Gastroesophageal sphincter (tissue), 4 donors: ENCODE measurements at regions not wholly inside any gene's neighbourhood (a gene's known extent, or its start where the extent isn't known, plus 50 kb on each side); places are given as distances from the start of the nearest gene placed in this dataset.
"Not testable (repeated sequence)": the region's sequence is repeated elsewhere in the genome, so short reads cannot be mapped to it uniquely, and the experiment has no call there.

ENCODE experiments used
- ATAC-seq: fragments of 150-250 bp; one replicate; pipeline ENCODE4 v1.9.1; 2016; ENCODE audit warnings: mild to moderate bottlenecking, moderate library complexity
- H3K27ac ChIP-seq, 4 donors: fragments of 200-600 bp; sonication (generic) in 3 of 4; 1 replicate in 3 of 4; 2 replicates in 1 of 4; pipeline ENCODE4 v1.5.1; 2016 to 2019
- H3K27me3 ChIP-seq: fragments of 200-600 bp; sonication (generic); one replicate; pipeline ENCODE4 v1.5.1; 2019
- H3K36me3 ChIP-seq, 2 donors: fragments of 200-600 bp; sonication (generic); one replicate each; pipeline ENCODE4 v1.5.1; 2019; ENCODE audit warnings: control low read depth in 1 of 2
- H3K4me1 ChIP-seq, 3 donors: fragments of 200-600 bp; sonication (generic); 1 replicate in 2 of 3; 2 replicates in 1 of 3; pipeline ENCODE4 v1.5.1; 2016 to 2019; ENCODE audit warnings: control low read depth in 2 of 3
- H3K4me3 ChIP-seq, 2 donors: fragments of 200-600 bp; sonication (generic); one replicate each; pipeline ENCODE4 v1.5.1; 2019; ENCODE audit warnings: mild to moderate bottlenecking in 1 of 2, moderate library complexity in 1 of 2
- H3K9me3 ChIP-seq, 3 donors: fragments of 200-600 bp; sonication (generic); one replicate each; pipeline ENCODE4 v1.5.1; 2017 to 2019; ENCODE audit warnings: control low read depth in 2 of 3
- EP300 ChIP-seq: sonication (generic); formaldehyde crosslinking; IDR thresholded peaks from one replicate; pipeline ENCODE4 v1.6.1; 2017; ENCODE audit warnings: antibody characterized with exemption, mild to moderate bottlenecking
- POLR2A ChIP-seq, 2 donors: fragments of 450-650 bp; IDR thresholded peaks; one replicate each; pipeline ENCODE4 v1.6.1; 2017; ENCODE audit warnings: antibody characterized with exemption in 2 of 2, mild to moderate bottlenecking in 2 of 2, moderate library complexity in 1 of 2
- POLR2AphosphoS5 ChIP-seq: sonication (generic); formaldehyde crosslinking; IDR thresholded peaks from one replicate; pipeline ENCODE4 v1.6.1; 2017; ENCODE audit warnings: antibody characterized with exemption
- WGBS, 2 donors: methylation state at CpG; one replicate each; pipeline ENCODE4 v1.1.5; 2018; ENCODE audit warnings: low coverage in 1 of 2; 5-methylcytosine and 5-hydroxymethylcytosine counted together
- small RNA-seq, 4 donors: library from RNA; depleted of rRNA; stranded (forward); fragments of <200 nt; gene quantifications; one replicate each; pipeline ENCODE3, GENCODE V24; 2016
- TF ChIP-seq, protein P1 (sequence below), 4 experiments: fragments of 200-600 bp in 2 of 4; fragments of 450-650 bp in 2 of 4; sonication (generic) in 1 of 4; IDR thresholded peaks; one replicate each; pipeline ENCODE4 v1.5.1; 2017 to 2019; ENCODE audit warnings: antibody characterized with exemption in 4 of 4, mild to moderate bottlenecking in 2 of 4, moderate library complexity in 2 of 4

DNA sequence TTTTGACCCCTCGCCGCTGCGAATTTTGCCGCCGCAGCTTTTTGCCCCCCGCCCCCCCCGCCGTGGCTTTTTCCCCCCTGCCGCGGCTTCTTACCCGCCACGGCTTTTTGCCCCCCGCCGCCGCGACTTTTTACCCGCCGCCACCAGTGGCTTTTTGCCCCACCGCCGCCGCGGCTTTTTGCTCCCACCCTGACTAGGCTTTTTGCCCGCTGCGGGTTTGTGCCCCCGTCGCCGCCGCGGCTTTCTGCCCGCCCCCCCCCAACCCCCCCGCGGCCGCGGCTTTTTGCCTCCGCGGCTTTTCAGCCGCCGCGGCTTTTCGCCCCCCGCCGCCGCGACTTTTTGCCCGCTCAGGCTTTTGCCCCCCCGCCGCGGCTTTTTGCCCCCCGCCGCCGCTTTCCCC is 598.1 kb downstream of the GOLGA6L6 start:
- Histone ChIP-seq H3K4me1 (no peaks in the 10 kb centered on the region), H3K36me3 (no peaks in the 10 kb centered on the region), H3K4me3 (no peak overlapping the region), H3K27me3 (peaks cover 32% of the 10 kb centered on the region), H3K27ac (no peak overlapping the region), H3K9me3 (peaks cover 0 to 18% (median 0%) of the 10 kb centered on the region in 3 donors)
- no CpG with 5 or more reads among the region's 51 CpGs for WGBS, 2 donors
- TF ChIP-seq POLR2A (IDR thresholded peaks at IDR 0.05): no peak
- TF ChIP-seq POLR2AphosphoS5: no peak
- no peak for TF ChIP-seq EP300
- TF ChIP-seq, protein P1, sequence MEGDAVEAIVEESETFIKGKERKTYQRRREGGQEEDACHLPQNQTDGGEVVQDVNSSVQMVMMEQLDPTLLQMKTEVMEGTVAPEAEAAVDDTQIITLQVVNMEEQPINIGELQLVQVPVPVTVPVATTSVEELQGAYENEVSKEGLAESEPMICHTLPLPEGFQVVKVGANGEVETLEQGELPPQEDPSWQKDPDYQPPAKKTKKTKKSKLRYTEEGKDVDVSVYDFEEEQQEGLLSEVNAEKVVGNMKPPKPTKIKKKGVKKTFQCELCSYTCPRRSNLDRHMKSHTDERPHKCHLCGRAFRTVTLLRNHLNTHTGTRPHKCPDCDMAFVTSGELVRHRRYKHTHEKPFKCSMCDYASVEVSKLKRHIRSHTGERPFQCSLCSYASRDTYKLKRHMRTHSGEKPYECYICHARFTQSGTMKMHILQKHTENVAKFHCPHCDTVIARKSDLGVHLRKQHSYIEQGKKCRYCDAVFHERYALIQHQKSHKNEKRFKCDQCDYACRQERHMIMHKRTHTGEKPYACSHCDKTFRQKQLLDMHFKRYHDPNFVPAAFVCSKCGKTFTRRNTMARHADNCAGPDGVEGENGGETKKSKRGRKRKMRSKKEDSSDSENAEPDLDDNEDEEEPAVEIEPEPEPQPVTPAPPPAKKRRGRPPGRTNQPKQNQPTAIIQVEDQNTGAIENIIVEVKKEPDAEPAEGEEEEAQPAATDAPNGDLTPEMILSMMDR (IDR thresholded peaks at IDR 0.05): no peak
- no peak for ATAC-seq

DNA sequence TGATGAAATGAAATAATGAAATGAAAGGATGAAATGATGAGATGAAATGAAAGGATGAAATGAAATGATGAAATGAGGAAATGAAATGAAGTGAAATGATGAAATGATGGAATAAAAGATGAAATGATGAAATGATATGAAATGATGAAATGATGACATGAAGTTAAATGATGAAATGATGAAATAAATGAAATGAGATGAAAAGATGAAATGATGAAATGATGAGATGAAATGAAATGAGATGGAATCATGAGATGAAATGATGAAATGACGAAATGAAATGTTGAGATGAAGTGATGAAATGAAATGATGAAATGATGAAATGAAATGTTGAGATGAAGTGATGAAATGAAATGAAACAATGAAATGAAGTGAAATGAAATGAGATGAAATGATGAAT is 638.3 kb downstream of the GOLGA6L6 start:
- WGBS, 2 donors: 31 to 38% methylated on average over 1 of the region's 1 CpG
- not testable (repeated sequence) for H3K4me1 ChIP-seq, H3K4me3 ChIP-seq, H3K27ac ChIP-seq, H3K36me3 ChIP-seq, ATAC-seq
- Histone ChIP-seq H3K27me3 (peaks cover 14% of the 10 kb centered on the region), H3K9me3 (peaks cover 0 to 12% (median 0%) of the 10 kb centered on the region in 3 donors)

DNA sequence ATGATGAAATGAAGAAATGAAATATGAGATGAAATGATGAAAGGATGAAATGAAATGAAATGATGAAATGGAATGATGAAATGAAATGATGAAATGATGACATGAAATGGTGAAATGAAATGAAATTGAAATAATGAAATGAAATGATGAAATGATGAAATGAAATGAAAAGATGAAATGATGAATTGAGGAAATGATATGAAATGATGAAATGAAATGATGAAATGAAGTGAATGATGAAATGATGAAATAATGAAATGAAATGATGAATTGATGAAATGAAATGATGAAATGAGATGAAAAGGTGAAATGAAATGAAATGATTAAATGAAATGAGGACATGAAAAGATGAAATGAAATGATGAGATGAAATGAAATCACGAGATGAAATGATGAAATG is 639.2 kb downstream of the GOLGA6L6 start:
- H3K36me3 ChIP-seq, ATAC-seq: not testable (repeated sequence)
- WGBS, 2 donors: 54 to 64% methylated on average over 1 of the region's 1 CpG

DNA sequence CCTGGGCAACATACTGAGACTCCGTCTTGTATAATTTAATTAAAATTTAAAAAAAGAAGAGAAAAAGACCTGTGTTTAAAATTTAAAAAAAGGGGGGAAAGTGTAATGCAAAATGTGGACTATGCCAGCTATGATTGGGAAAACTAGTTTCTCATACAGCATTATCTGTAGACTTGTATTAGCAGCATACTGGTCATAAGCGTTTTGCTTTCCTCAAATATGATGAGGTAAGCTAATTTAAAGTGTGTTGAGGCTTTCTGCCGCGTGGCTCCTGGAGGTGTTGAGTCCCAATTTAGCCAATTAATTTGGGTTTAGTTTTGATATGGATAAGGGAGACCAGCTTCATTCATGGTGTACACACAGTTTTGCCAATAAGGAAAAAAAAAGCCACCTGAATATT is 640.2 kb downstream of the GOLGA6L6 start:
- H3K36me3 ChIP-seq, H3K4me1 ChIP-seq, ATAC-seq, H3K4me3 ChIP-seq, H3K27ac ChIP-seq: not testable (repeated sequence)
- H3K9me3 ChIP-seq: peaks cover 0 to 12% (median 0%) of the 10 kb centered on the region in 3 donors
- peaks cover 14% of the 10 kb centered on the region for H3K27me3 ChIP-seq
- 74 to 100% methylated on average over 2 to 4 of the region's 4 CpGs for WGBS, 2 donors

More for the DNA sequence above, 639.2 kb downstream of the GOLGA6L6 start:
- H3K4me1 ChIP-seq, H3K27ac ChIP-seq, H3K4me3 ChIP-seq: not testable (repeated sequence)
- Histone ChIP-seq H3K9me3 (peaks cover 0 to 12% (median 0%) of the 10 kb centered on the region in 3 donors), H3K27me3 (peaks cover 14% of the 10 kb centered on the region)

DNA sequence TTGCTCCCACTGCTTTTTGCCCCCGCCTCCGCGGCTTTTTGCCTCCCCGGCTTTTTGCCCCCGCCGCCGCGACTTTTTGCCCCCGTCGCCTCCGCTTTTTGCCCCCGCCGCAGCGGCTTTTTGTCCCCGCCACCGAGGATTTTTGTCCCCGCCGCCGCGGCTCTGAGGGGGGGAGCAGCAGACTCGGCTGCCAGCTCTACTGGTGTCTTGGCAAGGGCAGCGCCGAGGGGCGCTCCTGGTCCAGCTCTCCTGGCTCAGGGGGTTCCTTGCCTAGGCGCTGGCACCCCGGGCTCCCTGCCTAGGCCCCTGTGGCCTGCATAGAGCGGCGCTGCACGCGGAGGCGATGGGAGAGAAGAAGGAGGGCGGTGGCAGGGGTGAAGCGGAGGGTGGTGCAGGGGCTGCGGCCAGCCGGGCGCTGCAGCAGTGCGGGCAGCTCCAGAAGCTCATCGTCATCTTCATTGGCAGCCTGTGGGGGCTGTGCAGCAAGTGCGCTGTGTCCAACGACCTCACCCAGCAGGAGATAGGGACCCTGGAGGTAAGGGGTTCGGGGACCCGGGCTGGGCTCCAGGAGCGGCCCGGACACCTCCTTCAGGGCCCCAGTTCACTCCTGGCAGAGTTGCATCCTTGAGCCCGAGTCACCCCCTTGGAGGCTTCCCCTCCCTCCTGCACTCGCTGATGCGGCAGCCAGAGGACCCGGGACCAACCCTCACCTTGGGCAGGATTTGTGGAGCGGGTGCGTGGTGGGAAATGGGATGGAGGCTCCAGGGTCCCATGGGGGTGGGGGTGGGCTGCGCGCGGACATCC is 642.4 kb downstream of the GOLGA6L6 start:
- Histone ChIP-seq H3K27me3 (peaks cover 14% of the 10 kb centered on the region), H3K36me3 (no peaks in the 10 kb centered on the region), H3K9me3 (peaks cover 0 to 12% (median 0%) of the 10 kb centered on the region in 3 donors), H3K4me1 (no peaks in the 10 kb centered on the region), H3K27ac (no peak overlapping the region), H3K4me3 (no peak overlapping the region)
- WGBS, 2 donors: 90% methylated on average over 2 of the region's 53 CpGs; no CpG with 5 or more reads in 1 of the 2 donors
- no peak for ATAC-seq
- TF ChIP-seq POLR2A (IDR thresholded peaks at IDR 0.05): no peak

DNA sequence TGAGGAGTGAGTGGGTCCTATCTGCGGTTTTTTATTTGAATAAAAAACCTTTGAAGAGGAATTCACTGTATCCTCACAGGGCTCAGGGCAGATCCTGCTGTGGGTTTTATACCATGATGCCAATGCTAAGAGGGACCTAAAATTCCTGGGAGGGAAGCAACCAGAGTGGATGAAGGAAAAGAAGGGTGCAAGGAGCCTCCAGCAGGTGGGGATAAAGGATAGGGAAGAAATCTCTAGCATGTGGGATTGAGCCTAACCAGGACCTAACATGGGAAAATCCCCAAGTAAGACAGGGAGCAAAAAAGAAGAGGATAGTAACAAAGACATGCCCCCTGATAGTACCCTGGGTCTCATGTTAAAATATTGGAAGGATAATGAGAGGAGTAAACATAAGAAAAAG is 652.8 kb downstream of the GOLGA6L6 start:
- 33% methylated on average over 1 of the region's 1 CpG; no CpG with 5 or more reads in 1 of the 2 donors for WGBS, 2 donors
- not testable (repeated sequence) for H3K4me3 ChIP-seq, ATAC-seq, H3K27me3 ChIP-seq, H3K4me1 ChIP-seq, H3K36me3 ChIP-seq, H3K9me3 ChIP-seq, H3K27ac ChIP-seq

DNA sequence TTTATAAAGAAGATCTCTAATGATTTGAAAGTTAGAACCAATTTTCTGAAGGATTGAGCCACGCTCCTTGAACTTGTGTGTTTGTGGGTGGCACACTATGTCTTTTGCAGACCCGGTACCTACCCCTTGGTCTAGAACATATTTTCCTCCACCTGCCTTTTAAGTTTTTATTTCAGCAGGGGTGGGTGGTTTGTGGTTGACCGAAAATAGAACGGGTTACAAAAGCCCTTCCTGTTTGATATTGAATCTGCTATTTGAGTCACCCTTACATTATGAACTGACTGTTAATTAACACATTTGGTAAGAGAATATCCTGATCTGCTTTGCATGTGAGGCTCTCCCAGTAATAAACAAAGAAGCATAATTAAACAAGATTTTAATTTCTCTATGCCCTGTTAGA is 697.5 kb downstream of the GOLGA6L6 start:
- not testable (repeated sequence) for H3K27ac ChIP-seq, ATAC-seq, H3K36me3 ChIP-seq, H3K9me3 ChIP-seq, H3K4me1 ChIP-seq, H3K4me3 ChIP-seq, H3K27me3 ChIP-seq
- WGBS, 2 donors: 78 to 86% methylated on average over 2 to 4 of the region's 4 CpGs

Small RNA genes in the stretch of these regions (small RNA-seq; reads per million reads assigned to genes)
- gene AC138701.2 (0 reads per million in 4 donors), gene IGHD1OR15-1A (0 reads per million in 4 donors), gene IGHD2OR15-2A (0 reads per million in 4 donors), gene IGHD3OR15-3A (0 reads per million in 4 donors), gene IGHD4OR15-4A (0 reads per million in 4 donors), gene IGHD5OR15-5A (0 reads per million in 4 donors), gene RN7SL584P (0 reads per million in 4 donors), gene RNU6-978P (0 reads per million in 4 donors)
